ENCODE measurements at regions not wholly inside any gene's neighbourhood (a gene's known extent, or its start where the extent isn't known, plus 50 kb on each side); places are given as distances from the start of the nearest gene placed in this dataset.
"Not testable (repeated sequence)": the region's sequence is repeated elsewhere in the genome, so short reads cannot be mapped to it uniquely, and the experiment has no call there.

- not testable (repeated sequence) for H3K9me3 ChIP-seq (ENCODE audit: control insufficient read depth, insufficient read depth, low read length); H3K36me3 ChIP-seq (ENCODE audit: control insufficient read depth, insufficient read depth, low read length); H3K4me1 ChIP-seq (ENCODE audit: control insufficient read depth, insufficient read depth, low read length)
Measured at GRCh38 chr11:100531290-100531689, 155.8 kb upstream of the ARHGAP42 start.

GRCh38 chr11:100536979-100537378, 150.1 kb upstream of the ARHGAP42 start:
- Histone ChIP-seq H3K27me3 (ENCODE audit: control insufficient read depth, insufficient read depth, low read length) (no peaks in the 10 kb centered on the region), H3K4me1 (ENCODE audit: control insufficient read depth, insufficient read depth, low read length) (no peaks in the 10 kb centered on the region), H3K9me3 (ENCODE audit: control insufficient read depth, insufficient read depth, low read length) (no peaks in the 10 kb centered on the region), H3K4me3 (ENCODE audit: low read depth, low read length) (no peak overlapping the region), H3K9ac (ENCODE audit: low read depth, low read length) (no peak overlapping the region), H3K36me3 (ENCODE audit: control insufficient read depth, insufficient read depth, low read length) (no peaks in the 10 kb centered on the region), H3K27ac (ENCODE audit: low read depth, low read length) (no peak overlapping the region)

More at GRCh38 chr11:100531290-100531689, 155.8 kb upstream of the ARHGAP42 start:
- H3K27ac ChIP-seq (ENCODE audit: low read depth, low read length); H3K4me3 ChIP-seq (ENCODE audit: low read depth, low read length); H3K27me3 ChIP-seq (ENCODE audit: control insufficient read depth, insufficient read depth, low read length); H3K9ac ChIP-seq (ENCODE audit: low read depth, low read length): not testable (repeated sequence)

- H3K36me3 ChIP-seq (ENCODE audit: control insufficient read depth, insufficient read depth, low read length), result no peaks in the 10 kb centered on the region
- H3K4me3 ChIP-seq (ENCODE audit: low read depth, low read length), result no peak overlapping the region
- no peak overlapping the region for H3K9ac ChIP-seq (ENCODE audit: low read depth, low read length)
- H3K9me3 ChIP-seq (ENCODE audit: control insufficient read depth, insufficient read depth, low read length), result no peaks in the 10 kb centered on the region
- H3K27me3 ChIP-seq (ENCODE audit: control insufficient read depth, insufficient read depth, low read length), result no peaks in the 10 kb centered on the region
- no peak overlapping the region for H3K27ac ChIP-seq (ENCODE audit: low read depth, low read length)
- no peaks in the 10 kb centered on the region for H3K4me1 ChIP-seq (ENCODE audit: control insufficient read depth, insufficient read depth, low read length)
Measured at GRCh38 chr11:100543386-100543785, 143.7 kb upstream of the ARHGAP42 start.

- Histone ChIP-seq H3K27ac (ENCODE audit: low read depth, low read length) (no peak overlapping the region), H3K36me3 (ENCODE audit: control insufficient read depth, insufficient read depth, low read length) (no peaks in the 10 kb centered on the region), H3K4me3 (ENCODE audit: low read depth, low read length) (no peak overlapping the region), H3K27me3 (ENCODE audit: control insufficient read depth, insufficient read depth, low read length) (no peaks in the 10 kb centered on the region), H3K9me3 (ENCODE audit: control insufficient read depth, insufficient read depth, low read length) (no peaks in the 10 kb centered on the region), H3K9ac (ENCODE audit: low read depth, low read length) (no peak overlapping the region), H3K4me1 (ENCODE audit: control insufficient read depth, insufficient read depth, low read length) (0 out of 2 replicates have a peak, but pooled peaks cover under 1% of the 10 kb centered on the region)
Measured at GRCh38 chr11:100545556-100545955, 141.5 kb upstream of the ARHGAP42 start.

GRCh38 chr11:100545970-100546369, 141.1 kb upstream of the ARHGAP42 start:
- H3K4me3 ChIP-seq (ENCODE audit: low read depth, low read length), result no peak overlapping the region
- no peaks in the 10 kb centered on the region for H3K27me3 ChIP-seq (ENCODE audit: control insufficient read depth, insufficient read depth, low read length)
- H3K9ac ChIP-seq (ENCODE audit: low read depth, low read length), result no peak overlapping the region
- peaks cover 5% of the 10 kb centered on the region for H3K4me1 ChIP-seq (ENCODE audit: control insufficient read depth, insufficient read depth, low read length)
- H3K9me3 ChIP-seq (ENCODE audit: control insufficient read depth, insufficient read depth, low read length), result no peaks in the 10 kb centered on the region
- H3K36me3 ChIP-seq (ENCODE audit: control insufficient read depth, insufficient read depth, low read length), result no peaks in the 10 kb centered on the region
- no peak overlapping the region for H3K27ac ChIP-seq (ENCODE audit: low read depth, low read length)

GRCh38 chr11:100546714-100547113, 140.4 kb upstream of the ARHGAP42 start:
- no peaks in the 10 kb centered on the region for H3K27me3 ChIP-seq (ENCODE audit: control insufficient read depth, insufficient read depth, low read length)
- peaks cover 12% of the 10 kb centered on the region for H3K4me1 ChIP-seq (ENCODE audit: control insufficient read depth, insufficient read depth, low read length)
- no peak overlapping the region for H3K27ac ChIP-seq (ENCODE audit: low read depth, low read length)
- H3K36me3 ChIP-seq (ENCODE audit: control insufficient read depth, insufficient read depth, low read length), result no peaks in the 10 kb centered on the region
- H3K9me3 ChIP-seq (ENCODE audit: control insufficient read depth, insufficient read depth, low read length), result no peaks in the 10 kb centered on the region
- H3K9ac ChIP-seq (ENCODE audit: low read depth, low read length), result no peak overlapping the region
- H3K4me3 ChIP-seq (ENCODE audit: low read depth, low read length), result no peak overlapping the region

- Histone ChIP-seq H3K9me3 (ENCODE audit: control insufficient read depth, insufficient read depth, low read length) (no peaks in the 10 kb centered on the region), H3K4me1 (ENCODE audit: control insufficient read depth, insufficient read depth, low read length) (peaks cover 25% of the 10 kb centered on the region), H3K4me3 (ENCODE audit: low read depth, low read length) (no peak overlapping the region), H3K27ac (ENCODE audit: low read depth, low read length) (no peak overlapping the region), H3K36me3 (ENCODE audit: control insufficient read depth, insufficient read depth, low read length) (no peaks in the 10 kb centered on the region), H3K9ac (ENCODE audit: low read depth, low read length) (no peak overlapping the region), H3K27me3 (ENCODE audit: control insufficient read depth, insufficient read depth, low read length) (no peaks in the 10 kb centered on the region)
Measured at GRCh38 chr11:100550298-100550697, 136.8 kb upstream of the ARHGAP42 start.

- Histone ChIP-seq H3K27me3 (ENCODE audit: control insufficient read depth, insufficient read depth, low read length) (no peaks in the 10 kb centered on the region), H3K9me3 (ENCODE audit: control insufficient read depth, insufficient read depth, low read length) (no peaks in the 10 kb centered on the region), H3K9ac (ENCODE audit: low read depth, low read length) (no peak overlapping the region), H3K27ac (ENCODE audit: low read depth, low read length) (no peak overlapping the region), H3K36me3 (ENCODE audit: control insufficient read depth, insufficient read depth, low read length) (no peaks in the 10 kb centered on the region), H3K4me3 (ENCODE audit: low read depth, low read length) (no peak overlapping the region), H3K4me1 (ENCODE audit: control insufficient read depth, insufficient read depth, low read length) (peaks cover 30% of the 10 kb centered on the region)
Measured at GRCh38 chr11:100550912-100551632, 136.0 kb upstream of the ARHGAP42 start.

- no peaks in the 10 kb centered on the region for H3K9me3 ChIP-seq (ENCODE audit: control insufficient read depth, insufficient read depth, low read length)
- no peak overlapping the region for H3K4me3 ChIP-seq (ENCODE audit: low read depth, low read length)
- H3K27ac ChIP-seq (ENCODE audit: low read depth, low read length), result no peak overlapping the region
- no peaks in the 10 kb centered on the region for H3K36me3 ChIP-seq (ENCODE audit: control insufficient read depth, insufficient read depth, low read length)
- peak overlapping the region; percentile 5; the same call in 1 of the 2 replicates for H3K9ac ChIP-seq (ENCODE audit: low read depth, low read length)
- H3K4me1 ChIP-seq (ENCODE audit: control insufficient read depth, insufficient read depth, low read length), result peaks cover 35% of the 10 kb centered on the region
- H3K27me3 ChIP-seq (ENCODE audit: control insufficient read depth, insufficient read depth, low read length), result no peaks in the 10 kb centered on the region
Measured at GRCh38 chr11:100555931-100556330, 131.2 kb upstream of the ARHGAP42 start.

GRCh38 chr11:100556781-100557180, 130.3 kb upstream of the ARHGAP42 start:
- no peak overlapping the region for H3K27ac ChIP-seq (ENCODE audit: low read depth, low read length)
- H3K4me1 ChIP-seq (ENCODE audit: control insufficient read depth, insufficient read depth, low read length), result peaks cover 27% of the 10 kb centered on the region
- no peaks in the 10 kb centered on the region for H3K36me3 ChIP-seq (ENCODE audit: control insufficient read depth, insufficient read depth, low read length)
- H3K4me3 ChIP-seq (ENCODE audit: low read depth, low read length), result no peak overlapping the region
- H3K27me3 ChIP-seq (ENCODE audit: control insufficient read depth, insufficient read depth, low read length), result no peaks in the 10 kb centered on the region
- H3K9ac ChIP-seq (ENCODE audit: low read depth, low read length), result no peak overlapping the region
- H3K9me3 ChIP-seq (ENCODE audit: control insufficient read depth, insufficient read depth, low read length), result no peaks in the 10 kb centered on the region

- no peaks in the 10 kb centered on the region for H3K9me3 ChIP-seq (ENCODE audit: control insufficient read depth, insufficient read depth, low read length)
- no peaks in the 10 kb centered on the region for H3K27me3 ChIP-seq (ENCODE audit: control insufficient read depth, insufficient read depth, low read length)
- no peaks in the 10 kb centered on the region for H3K36me3 ChIP-seq (ENCODE audit: control insufficient read depth, insufficient read depth, low read length)
- no peak overlapping the region for H3K4me3 ChIP-seq (ENCODE audit: low read depth, low read length)
- H3K9ac ChIP-seq (ENCODE audit: low read depth, low read length), result no peak overlapping the region
- peaks cover 16% of the 10 kb centered on the region for H3K4me1 ChIP-seq (ENCODE audit: control insufficient read depth, insufficient read depth, low read length)
- H3K27ac ChIP-seq (ENCODE audit: low read depth, low read length), result no peak overlapping the region
Measured at GRCh38 chr11:100557830-100558611, 129.1 kb upstream of the ARHGAP42 start.
